Calu3 (cell line): ENCODE measurements at regions not wholly inside any gene's neighbourhood (a gene's known extent, or its start where the extent isn't known, plus 50 kb on each side); places are given as distances from the start of the nearest gene placed in this dataset.
A peak's percentile ranks its signal among the peaks of the same experiment; 100 is the strongest.

Source experiments
- BruUV-seq: library from RNA; stranded (reverse); fragments of 400-500 nt; replicated peaks from 2 replicates; lab custom pipeline; 2021; lab: Mats Ljungman, UMichigan
- CTCF ChIA-PET: fragments of 300-600 bp; sonication (Branson Sonifier 250); formaldehyde crosslinking; loops from one replicate; lab custom pipeline; 2022; ENCODE audit warnings: antibody characterized with exemption; lab: Charles Lee
- DNase-seq: peaks from one replicate; pipeline ENCODE4 v3.0.0; 2022
- H3K27ac Mint-ChIP-seq: one replicate; pipeline ENCODE4 v1.8.0; 2022; ENCODE audit warnings: mixed read lengths; ENCODE audit not compliant: unreplicated experiment
- H3K27me3 Mint-ChIP-seq: one replicate; pipeline ENCODE4 v1.8.0; 2022; ENCODE audit warnings: mixed read lengths; ENCODE audit not compliant: unreplicated experiment
- H3K36me3 Mint-ChIP-seq: one replicate; pipeline ENCODE4 v1.8.0; 2022; ENCODE audit warnings: mild to moderate bottlenecking, moderate library complexity, mixed read lengths; ENCODE audit not compliant: insufficient read depth, unreplicated experiment
- H3K4me1 Mint-ChIP-seq: one replicate; pipeline ENCODE4 v1.8.0; 2022; ENCODE audit warnings: mild to moderate bottlenecking, low read depth, mixed read lengths; ENCODE audit not compliant: unreplicated experiment
- H3K4me3 Mint-ChIP-seq: one replicate; pipeline ENCODE4 v1.8.0; 2022; ENCODE audit warnings: mild to moderate bottlenecking, low read depth, moderate library complexity, mixed read lengths; ENCODE audit not compliant: unreplicated experiment
- H3K9me3 Mint-ChIP-seq: one replicate; pipeline ENCODE4 v1.8.0; 2022; ENCODE audit warnings: low read depth, mixed read lengths; ENCODE audit not compliant: unreplicated experiment
- intact Hi-C: fragments of 100-400 bp; cut with micrococcal nuclease; formaldehyde crosslinking; loops from one replicate; pipeline ENCODE4 v1.10.0; 2022; ENCODE audit not compliant: unreplicated experiment
- TF ChIP-seq, protein P1 (sequence below): fragments of 200-600 bp; IDR thresholded peaks from one replicate; pipeline ENCODE4 v1.8.0; 2022; ENCODE audit warnings: antibody characterized with exemption; ENCODE audit not compliant: unreplicated experiment

GRCh38 chr6:47131773-47132172 lies 89.6 kb upstream of the ADGRF1 start:
- Mint-ChIP-seq H3K9me3 (no peaks in the 10 kb centered on the region), H3K27me3 (no peaks in the 10 kb centered on the region), H3K4me1 (peaks cover 83% of the 10 kb centered on the region), H3K27ac (peak overlapping the region; percentile 4), H3K36me3 (peaks cover 22% of the 10 kb centered on the region), H3K4me3 (no peak overlapping the region)
- DNase-seq, result no peak
- no TSS peak for BruUV-seq
- intact Hi-C loops, result no loop called here
- CTCF ChIA-PET, result no interaction called here
- TF ChIP-seq, protein P1, sequence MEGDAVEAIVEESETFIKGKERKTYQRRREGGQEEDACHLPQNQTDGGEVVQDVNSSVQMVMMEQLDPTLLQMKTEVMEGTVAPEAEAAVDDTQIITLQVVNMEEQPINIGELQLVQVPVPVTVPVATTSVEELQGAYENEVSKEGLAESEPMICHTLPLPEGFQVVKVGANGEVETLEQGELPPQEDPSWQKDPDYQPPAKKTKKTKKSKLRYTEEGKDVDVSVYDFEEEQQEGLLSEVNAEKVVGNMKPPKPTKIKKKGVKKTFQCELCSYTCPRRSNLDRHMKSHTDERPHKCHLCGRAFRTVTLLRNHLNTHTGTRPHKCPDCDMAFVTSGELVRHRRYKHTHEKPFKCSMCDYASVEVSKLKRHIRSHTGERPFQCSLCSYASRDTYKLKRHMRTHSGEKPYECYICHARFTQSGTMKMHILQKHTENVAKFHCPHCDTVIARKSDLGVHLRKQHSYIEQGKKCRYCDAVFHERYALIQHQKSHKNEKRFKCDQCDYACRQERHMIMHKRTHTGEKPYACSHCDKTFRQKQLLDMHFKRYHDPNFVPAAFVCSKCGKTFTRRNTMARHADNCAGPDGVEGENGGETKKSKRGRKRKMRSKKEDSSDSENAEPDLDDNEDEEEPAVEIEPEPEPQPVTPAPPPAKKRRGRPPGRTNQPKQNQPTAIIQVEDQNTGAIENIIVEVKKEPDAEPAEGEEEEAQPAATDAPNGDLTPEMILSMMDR, result no peak

- no peaks in the 10 kb centered on the region for H3K9me3 Mint-ChIP-seq
- TF ChIP-seq, protein P1, result no peak
- no peaks in the 10 kb centered on the region for H3K27me3 Mint-ChIP-seq
- H3K4me1 Mint-ChIP-seq, result peaks cover 78% of the 10 kb centered on the region
- intact Hi-C loops, result no loop called here
- H3K36me3 Mint-ChIP-seq, result peaks cover 14% of the 10 kb centered on the region
- CTCF ChIA-PET, result no interaction called here
- no peak overlapping the region for H3K27ac Mint-ChIP-seq
- BruUV-seq, result no TSS peak
- DNase-seq, result no peak
- no peak overlapping the region for H3K4me3 Mint-ChIP-seq
Observed at GRCh38 chr6:47130086-47130485, 88.0 kb upstream of the ADGRF1 start.

- Mint-ChIP-seq H3K4me1 (peaks cover 69% of the 10 kb centered on the region), H3K27ac (no peak overlapping the region), H3K9me3 (no peaks in the 10 kb centered on the region), H3K36me3 (peaks cover 6% of the 10 kb centered on the region), H3K27me3 (no peaks in the 10 kb centered on the region), H3K4me3 (no peak overlapping the region)
- CTCF ChIA-PET, result interaction anchor here (0.7 kb wide), 1 partner anchor 391 kb away, joined by 3 read pairs; no protein-coding TSS in a partner anchor
- TF ChIP-seq, protein P1, result no peak
- no TSS peak for BruUV-seq
- no peak for DNase-seq
- intact Hi-C loops, result no loop called here
Observed at GRCh38 chr6:47129129-47129528, 87.0 kb upstream of the ADGRF1 start.

- intact Hi-C loops, result no loop called here
- H3K27ac Mint-ChIP-seq, result peak overlapping the region; percentile 28
- peak overlapping the region; percentile 34 for H3K4me3 Mint-ChIP-seq
- CTCF ChIA-PET, result interaction anchor here (0.6 to 0.7 kb wide), 3 partner anchors 10 to 284 kb away, joined by 3 to 6 read pairs (median 3); no protein-coding TSS in a partner anchor
- H3K27me3 Mint-ChIP-seq, result no peaks in the 10 kb centered on the region
- no peaks in the 10 kb centered on the region for H3K36me3 Mint-ChIP-seq
- H3K9me3 Mint-ChIP-seq, result no peaks in the 10 kb centered on the region
- TF ChIP-seq, protein P1, result no peak
- BruUV-seq, result TSS peak; percentile 64
- H3K4me1 Mint-ChIP-seq, result peaks cover 53% of the 10 kb centered on the region
- DNase-seq, result peak; percentile 63
Observed at GRCh38 chr6:47126647-47127391, 84.7 kb upstream of the ADGRF1 start.
